ENCODE measurements at regions not wholly inside any gene's neighbourhood (a gene's known extent, or its start where the extent isn't known, plus 50 kb on each side); places are given as distances from the start of the nearest gene placed in this dataset.
A peak's percentile ranks its signal among the peaks of the same experiment; 100 is the strongest.

DNA sequence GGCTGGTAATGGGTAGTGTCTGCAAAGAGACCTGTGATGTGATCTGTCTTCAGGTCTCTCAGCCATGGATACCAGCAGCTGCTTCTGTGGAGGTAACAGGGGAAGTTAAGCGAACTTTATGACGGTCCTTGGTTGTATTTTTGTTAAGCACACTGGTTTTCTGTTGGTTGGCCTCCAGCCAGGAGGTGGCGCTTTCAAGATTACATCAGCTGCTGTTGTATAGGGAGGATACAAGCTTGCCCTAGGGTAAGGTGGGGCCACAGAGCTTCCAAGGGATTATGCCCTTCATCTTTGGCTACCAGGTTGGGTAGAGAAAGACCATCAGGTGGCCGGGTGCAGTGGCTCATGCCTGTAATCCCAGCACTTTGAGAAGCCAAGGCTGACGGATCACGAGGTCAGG is 834.2 kb upstream of the GALNTL6 start:
- peak in 1 of 3 experiments; percentile 12; a peak in 2 of 4 replicates for TF ChIP-seq CTCF (IDR thresholded peaks at IDR 0.05; ENCODE audit: control extremely low read depth in 1 of 3, insufficient read depth in 1 of 3, low read depth in 1 of 3, low read length in 3 of 3)
- TF ChIP-seq TAF1 (IDR thresholded peaks at IDR 0.05; ENCODE audit: low read depth, low read length): no peak
- TF ChIP-seq CTBP2 (IDR thresholded peaks at IDR 0.05; ENCODE audit: borderline replicate concordance, insufficient read depth, insufficient read length, low read length): no peak
- TF ChIP-seq SIRT6 (IDR thresholded peaks at IDR 0.05; ENCODE audit: low read length): no peak
- no peak for TF ChIP-seq POLR2AphosphoS5 (IDR thresholded peaks at IDR 0.05; ENCODE audit: low read depth, low read length)
- no peak for TF ChIP-seq EP300 (IDR thresholded peaks at IDR 0.05; ENCODE audit: borderline replicate concordance in 1 of 2, low read depth in 2 of 2, low read length in 2 of 2)
- TF ChIP-seq, protein P1, sequence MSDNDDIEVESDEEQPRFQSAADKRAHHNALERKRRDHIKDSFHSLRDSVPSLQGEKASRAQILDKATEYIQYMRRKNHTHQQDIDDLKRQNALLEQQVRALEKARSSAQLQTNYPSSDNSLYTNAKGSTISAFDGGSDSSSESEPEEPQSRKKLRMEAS (IDR thresholded peaks at IDR 0.05): no peak
- no peak for TF ChIP-seq NRF1 (IDR thresholded peaks at IDR 0.05; ENCODE audit: low read depth, low read length)
